ENCODE measurements at regions not wholly inside any gene's neighbourhood (a gene's known extent, or its start where the extent isn't known, plus 50 kb on each side); places are given as distances from the start of the nearest gene placed in this dataset.

DNA sequence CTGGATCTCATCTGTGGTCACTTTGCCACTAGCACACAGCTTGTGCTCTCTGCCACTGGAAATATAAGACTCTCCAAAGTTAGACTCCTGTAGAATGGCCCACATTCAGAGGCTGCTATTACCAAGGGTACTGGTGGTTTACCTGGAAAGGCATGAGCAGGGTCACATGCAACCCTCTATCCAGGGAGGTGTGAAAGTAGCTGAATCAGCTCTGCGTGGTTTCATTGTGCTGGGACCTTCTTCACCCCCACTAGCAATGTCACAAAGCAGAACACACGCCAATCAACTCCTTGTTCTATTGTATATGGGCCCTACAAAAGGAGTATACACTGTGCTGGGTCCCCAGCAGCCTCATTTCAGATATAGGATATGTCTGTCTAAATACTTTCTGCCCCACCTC, 353.6 kb upstream of the AUTS2 start:
- TF ChIP-seq, protein P1, sequence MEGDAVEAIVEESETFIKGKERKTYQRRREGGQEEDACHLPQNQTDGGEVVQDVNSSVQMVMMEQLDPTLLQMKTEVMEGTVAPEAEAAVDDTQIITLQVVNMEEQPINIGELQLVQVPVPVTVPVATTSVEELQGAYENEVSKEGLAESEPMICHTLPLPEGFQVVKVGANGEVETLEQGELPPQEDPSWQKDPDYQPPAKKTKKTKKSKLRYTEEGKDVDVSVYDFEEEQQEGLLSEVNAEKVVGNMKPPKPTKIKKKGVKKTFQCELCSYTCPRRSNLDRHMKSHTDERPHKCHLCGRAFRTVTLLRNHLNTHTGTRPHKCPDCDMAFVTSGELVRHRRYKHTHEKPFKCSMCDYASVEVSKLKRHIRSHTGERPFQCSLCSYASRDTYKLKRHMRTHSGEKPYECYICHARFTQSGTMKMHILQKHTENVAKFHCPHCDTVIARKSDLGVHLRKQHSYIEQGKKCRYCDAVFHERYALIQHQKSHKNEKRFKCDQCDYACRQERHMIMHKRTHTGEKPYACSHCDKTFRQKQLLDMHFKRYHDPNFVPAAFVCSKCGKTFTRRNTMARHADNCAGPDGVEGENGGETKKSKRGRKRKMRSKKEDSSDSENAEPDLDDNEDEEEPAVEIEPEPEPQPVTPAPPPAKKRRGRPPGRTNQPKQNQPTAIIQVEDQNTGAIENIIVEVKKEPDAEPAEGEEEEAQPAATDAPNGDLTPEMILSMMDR (conservative IDR thresholded peaks at IDR 0.05; ENCODE audit: low read depth, low read length): no peak
- TF ChIP-seq EZH2phosphoT487 (IDR thresholded peaks at IDR 0.05; ENCODE audit: borderline replicate concordance, low read length) (no peak), EZH2 (IDR thresholded peaks at IDR 0.05; ENCODE audit: low read length, unreplicated experiment) (no peak)
